22Rv1 (cell line): ENCODE measurements at regions not wholly inside any gene's neighbourhood (a gene's known extent, or its start where the extent isn't known, plus 50 kb on each side); places are given as distances from the start of the nearest gene placed in this dataset.
"Not testable (repeated sequence)": the region's sequence is repeated elsewhere in the genome, so short reads cannot be mapped to it uniquely, and the experiment has no call there.

Source experiments
- H3K27ac ChIP-seq: fragments of 450-650 bp; 2 replicates; pipeline ENCODE4 v1.5.1; 2017
- CTCF ChIP-seq: fragments of 450-650 bp; IDR thresholded peaks from 2 replicates; pipeline ENCODE4 v1.5.1; 2017; ENCODE audit warnings: mild to moderate bottlenecking
- ZFX ChIP-seq: fragments of 450-650 bp; IDR thresholded peaks from 2 replicates; pipeline ENCODE4 v1.6.1; 2017; ENCODE audit warnings: antibody characterized with exemption, borderline replicate concordance

GRCh38 chr4:137896221-137896737, 345.9 kb downstream of the SLC7A11 start:
- H3K27ac ChIP-seq = no peak overlapping the region
- TF ChIP-seq CTCF (no peak), ZFX (no peak)

- H3K27ac ChIP-seq = not testable (repeated sequence)
Measured at GRCh38 chr4:137895515-137895914, 346.6 kb downstream of the SLC7A11 start.

- no peak overlapping the region for H3K27ac ChIP-seq
- no peak for TF ChIP-seq CTCF
- no peak for TF ChIP-seq ZFX
Measured at GRCh38 chr4:137892134-137892533, 350.0 kb downstream of the SLC7A11 start.

GRCh38 chr4:137890812-137891211, 351.3 kb downstream of the SLC7A11 start:
- H3K27ac ChIP-seq = no peak overlapping the region
- no peak for TF ChIP-seq ZFX
- TF ChIP-seq CTCF = no peak

- no peak for TF ChIP-seq ZFX
- TF ChIP-seq CTCF = no peak
- H3K27ac ChIP-seq = no peak overlapping the region
Measured at GRCh38 chr4:137881641-137882040, 349.3 kb upstream of the PCDH18 start.

- not testable (repeated sequence) for H3K27ac ChIP-seq
Measured at GRCh38 chr4:137868067-137868466, 335.8 kb upstream of the PCDH18 start.

GRCh38 chr4:137866671-137867070, 334.4 kb upstream of the PCDH18 start:
- no peak overlapping the region for H3K27ac ChIP-seq
- TF ChIP-seq CTCF (no peak), ZFX (no peak)

- no peak overlapping the region for H3K27ac ChIP-seq
- TF ChIP-seq CTCF = peak; percentile 69
- TF ChIP-seq ZFX = no peak
Measured at GRCh38 chr4:137861682-137862081, 329.4 kb upstream of the PCDH18 start.
